ENCODE measurements at regions not wholly inside any gene's neighbourhood (a gene's known extent, or its start where the extent isn't known, plus 50 kb on each side); places are given as distances from the start of the nearest gene placed in this dataset.

GRCh38 chr6:141867767-141868166 lies 265.0 kb upstream of the GJE1 start:
- TF ChIP-seq EZH2phosphoT487 (IDR thresholded peaks at IDR 0.05; ENCODE audit: low read length) (no peak), CTCF (IDR thresholded peaks at IDR 0.05; ENCODE audit: low read length) (no peak), EZH2 (optimal IDR thresholded peaks at IDR 0.05; ENCODE audit: low read depth, low read length) (no peak)
